CD8-positive, alpha-beta memory T cell (primary cell): ENCODE measurements at regions not wholly inside any gene's neighbourhood (a gene's known extent, or its start where the extent isn't known, plus 50 kb on each side); places are given as distances from the start of the nearest gene placed in this dataset.

Experiments
- CTCF ChIA-PET: fragments of 350-600 bp; sonication (Branson Sonifier 250); formaldehyde crosslinking; loops from one replicate; lab custom pipeline; 2021; ENCODE audit warnings: antibody characterized with exemption; lab: Charles Lee
- POLR2A ChIA-PET: fragments of 350-600 bp; sonication (Branson Sonifier 250); formaldehyde crosslinking; loops from one replicate; lab custom pipeline; 2021; ENCODE audit warnings: antibody characterized with exemption; lab: Charles Lee
- DNase-seq, 5 donors: peaks; one replicate each; pipeline versions ENCODE4 v3.0.0 to v3.0.0-alpha.2; 2020 to 2022; ENCODE audit warnings: mixed read lengths in 1 of 5
- H3K27ac ChIP-seq: one replicate; pipeline ENCODE4 v1.7.0; 2013; ENCODE audit warnings: low read depth, mild to moderate bottlenecking, low read length, moderate library complexity
- H3K27me3 ChIP-seq: 2 replicates; pipeline ENCODE4 v1.7.0; 2013; ENCODE audit warnings: low read length, mild to moderate bottlenecking; ENCODE audit not compliant: insufficient read depth, poor library complexity, severe bottlenecking
- H3K36me3 ChIP-seq: 2 replicates; pipeline ENCODE4 v1.7.0; 2013; ENCODE audit warnings: mild to moderate bottlenecking, low read length, moderate library complexity; ENCODE audit not compliant: insufficient read depth
- H3K4me1 ChIP-seq: 2 replicates; pipeline ENCODE4 v1.7.0; 2013; ENCODE audit warnings: mild to moderate bottlenecking, low read length, moderate library complexity; ENCODE audit not compliant: insufficient read depth
- H3K4me3 ChIP-seq: 2 replicates; pipeline ENCODE4 v1.7.0; 2013; ENCODE audit warnings: mild to moderate bottlenecking, low read length
- H3K9me3 ChIP-seq: 2 replicates; pipeline ENCODE4 v1.7.0; 2013; ENCODE audit warnings: mild to moderate bottlenecking, low read length
- H3K27ac Mint-ChIP-seq, 8 donors: one replicate each; pipeline ENCODE4 v1.8.0; 2020 to 2021; ENCODE audit warnings: mixed read lengths in 8 of 8, mild to moderate bottlenecking in 6 of 8, inconsistent platforms in 3 of 8, moderate library complexity in 3 of 8
- H3K27me3 Mint-ChIP-seq, 2 donors: one replicate each; pipeline ENCODE4 v1.8.0; 2020 to 2021; ENCODE audit warnings: mixed read lengths in 2 of 2, mild to moderate bottlenecking in 1 of 2, moderate library complexity in 1 of 2
- H3K36me3 Mint-ChIP-seq, 3 donors: one replicate each; pipeline ENCODE4 v1.8.0; 2020 to 2021; ENCODE audit warnings: mixed read lengths in 3 of 3, inconsistent platforms in 1 of 3, mild to moderate bottlenecking in 1 of 3
- H3K4me1 Mint-ChIP-seq, 3 donors: one replicate each; pipeline ENCODE4 v1.8.0; 2020 to 2021; ENCODE audit warnings: mixed read lengths in 3 of 3, inconsistent platforms in 1 of 3, mild to moderate bottlenecking in 1 of 3
- H3K4me3 Mint-ChIP-seq, 7 donors: one replicate each; pipeline ENCODE4 v1.8.0; 2020 to 2021; ENCODE audit warnings: mixed read lengths in 7 of 7, mild to moderate bottlenecking in 6 of 7, moderate library complexity in 4 of 7, inconsistent platforms in 2 of 7
- H3K9me3 Mint-ChIP-seq, 5 donors: one replicate each; pipeline ENCODE4 v1.8.0; 2020 to 2022; ENCODE audit warnings: mixed read lengths in 5 of 5, mild to moderate bottlenecking in 3 of 5, moderate library complexity in 2 of 5, inconsistent platforms in 1 of 5

- DNase-seq: no peak
- Mint-ChIP-seq H3K9me3 (peaks cover 5 to 7% (median 6%) of the 10 kb centered on the region in 5 donors), H3K4me3 (no peak overlapping the region), H3K27ac (peak overlapping the region in 1 of 8 donors; percentile 56), H3K27me3 (peaks cover 19 to 24% of the 10 kb centered on the region in 2 donors), H3K36me3 (no peaks in the 10 kb centered on the region), H3K4me1 (no peaks in the 10 kb centered on the region)
- H3K4me1 ChIP-seq: no peaks in the 10 kb centered on the region
- no peaks in the 10 kb centered on the region for H3K27me3 ChIP-seq
- H3K36me3 ChIP-seq: no peaks in the 10 kb centered on the region
- POLR2A ChIA-PET: no interaction called here
- H3K4me3 ChIP-seq: no peak overlapping the region
- H3K9me3 ChIP-seq: no peaks in the 10 kb centered on the region
- H3K27ac ChIP-seq: no peak overlapping the region
- CTCF ChIA-PET: no interaction called here
Measured at GRCh38 chr15:55126111-55126510, 70.6 kb downstream of the RSL24D1 start.

GRCh38 chr15:55124616-55125015 lies 72.1 kb downstream of the RSL24D1 start:
- no peak for DNase-seq
- Mint-ChIP-seq H3K4me1 (no peaks in the 10 kb centered on the region), H3K9me3 (no peaks in the 10 kb centered on the region), H3K27me3 (peaks cover 5 to 17% of the 10 kb centered on the region in 2 donors), H3K27ac (no peak overlapping the region), H3K4me3 (no peak overlapping the region), H3K36me3 (no peaks in the 10 kb centered on the region)
- Histone ChIP-seq H3K4me3 (no peak overlapping the region), H3K27me3 (no peaks in the 10 kb centered on the region), H3K36me3 (no peaks in the 10 kb centered on the region), H3K9me3 (no peaks in the 10 kb centered on the region), H3K27ac (no peak overlapping the region), H3K4me1 (no peaks in the 10 kb centered on the region)
- CTCF ChIA-PET: no interaction called here
- POLR2A ChIA-PET: no interaction called here

GRCh38 chr15:55118344-55118870 lies 78.3 kb downstream of the RSL24D1 start:
- CTCF ChIA-PET: no interaction called here
- no peaks in the 10 kb centered on the region for H3K27me3 ChIP-seq
- H3K36me3 ChIP-seq: no peaks in the 10 kb centered on the region
- Mint-ChIP-seq H3K4me1 (no peaks in the 10 kb centered on the region), H3K27ac (no peak overlapping the region), H3K27me3 (peaks cover 2 to 5% of the 10 kb centered on the region in 2 donors), H3K36me3 (no peaks in the 10 kb centered on the region), H3K9me3 (peaks cover 0 to 2% (median 0%) of the 10 kb centered on the region in 5 donors), H3K4me3 (no peak overlapping the region)
- H3K9me3 ChIP-seq: no peaks in the 10 kb centered on the region
- H3K27ac ChIP-seq: no peak overlapping the region
- no peak for DNase-seq
- no peak overlapping the region for H3K4me3 ChIP-seq
- H3K4me1 ChIP-seq: no peaks in the 10 kb centered on the region
- POLR2A ChIA-PET: no interaction called here

GRCh38 chr15:55116636-55117035 lies 80.1 kb downstream of the RSL24D1 start:
- no peaks in the 10 kb centered on the region for H3K36me3 ChIP-seq
- H3K4me1 ChIP-seq: no peaks in the 10 kb centered on the region
- H3K4me1 Mint-ChIP-seq: no peaks in the 10 kb centered on the region
- H3K9me3 Mint-ChIP-seq: peaks cover 0 to 2% (median 0%) of the 10 kb centered on the region in 5 donors
- H3K4me3 Mint-ChIP-seq: no peak overlapping the region
- H3K4me3 ChIP-seq: no peak overlapping the region
- no peak overlapping the region for H3K27ac ChIP-seq
- POLR2A ChIA-PET: no interaction called here
- no peaks in the 10 kb centered on the region for H3K9me3 ChIP-seq
- H3K27me3 ChIP-seq: no peaks in the 10 kb centered on the region
- no peak overlapping the region for H3K27ac Mint-ChIP-seq
- no peaks in the 10 kb centered on the region for H3K36me3 Mint-ChIP-seq
- CTCF ChIA-PET: no interaction called here
- peaks cover 2 to 5% of the 10 kb centered on the region in 2 donors for H3K27me3 Mint-ChIP-seq
- DNase-seq: no peak

GRCh38 chr15:55113736-55114135 lies 83.0 kb downstream of the RSL24D1 start:
- Mint-ChIP-seq H3K9me3 (peaks cover 0 to 2% (median 0%) of the 10 kb centered on the region in 5 donors), H3K4me3 (no peak overlapping the region), H3K36me3 (no peaks in the 10 kb centered on the region), H3K27ac (no peak overlapping the region), H3K27me3 (peaks cover 3 to 14% of the 10 kb centered on the region in 2 donors), H3K4me1 (no peaks in the 10 kb centered on the region)
- no peaks in the 10 kb centered on the region for H3K27me3 ChIP-seq
- no peak for DNase-seq
- no peak overlapping the region for H3K4me3 ChIP-seq
- H3K27ac ChIP-seq: no peak overlapping the region
- no peaks in the 10 kb centered on the region for H3K36me3 ChIP-seq
- ChIA-PET CTCF (no interaction called here), POLR2A (no interaction called here)
- H3K9me3 ChIP-seq: no peaks in the 10 kb centered on the region
- H3K4me1 ChIP-seq: no peaks in the 10 kb centered on the region

- Mint-ChIP-seq H3K27ac (no peak overlapping the region), H3K4me1 (no peaks in the 10 kb centered on the region), H3K4me3 (no peak overlapping the region), H3K9me3 (peaks cover 0 to 2% (median 0%) of the 10 kb centered on the region in 5 donors), H3K36me3 (no peaks in the 10 kb centered on the region), H3K27me3 (peaks cover 3 to 18% of the 10 kb centered on the region in 2 donors)
- ChIA-PET CTCF (no interaction called here), POLR2A (no interaction called here)
- H3K4me1 ChIP-seq: no peaks in the 10 kb centered on the region
- no peaks in the 10 kb centered on the region for H3K9me3 ChIP-seq
- no peaks in the 10 kb centered on the region for H3K27me3 ChIP-seq
- no peak overlapping the region for H3K27ac ChIP-seq
- DNase-seq: no peak
- H3K4me3 ChIP-seq: no peak overlapping the region
- no peaks in the 10 kb centered on the region for H3K36me3 ChIP-seq
Measured at GRCh38 chr15:55112706-55113105, 84.0 kb downstream of the RSL24D1 start.

GRCh38 chr15:55110446-55110845 lies 86.3 kb downstream of the RSL24D1 start:
- ChIA-PET POLR2A (no interaction called here), CTCF (no interaction called here)
- Mint-ChIP-seq H3K27me3 (peaks cover 3 to 18% of the 10 kb centered on the region in 2 donors), H3K36me3 (no peaks in the 10 kb centered on the region), H3K4me3 (no peak overlapping the region), H3K4me1 (no peaks in the 10 kb centered on the region), H3K9me3 (peaks cover 0 to 3% (median 1%) of the 10 kb centered on the region in 5 donors), H3K27ac (no peak overlapping the region)
- Histone ChIP-seq H3K27ac (no peak overlapping the region), H3K27me3 (no peaks in the 10 kb centered on the region), H3K4me1 (no peaks in the 10 kb centered on the region), H3K9me3 (no peaks in the 10 kb centered on the region), H3K4me3 (no peak overlapping the region), H3K36me3 (no peaks in the 10 kb centered on the region)
- no peak for DNase-seq

- ChIA-PET POLR2A (no interaction called here), CTCF (interaction anchor here (1.0 to 1.7 kb wide), 2 partner anchors 14 to 20 kb away, joined by 3 to 4 read pairs; no protein-coding TSS in a partner anchor)
- Histone ChIP-seq H3K4me1 (no peaks in the 10 kb centered on the region), H3K4me3 (no peak overlapping the region), H3K27me3 (no peaks in the 10 kb centered on the region), H3K9me3 (no peaks in the 10 kb centered on the region), H3K27ac (no peak overlapping the region), H3K36me3 (no peaks in the 10 kb centered on the region)
- Mint-ChIP-seq H3K36me3 (no peaks in the 10 kb centered on the region), H3K27me3 (peaks cover 8 to 14% of the 10 kb centered on the region in 2 donors), H3K4me3 (no peak overlapping the region), H3K27ac (peak overlapping the region in 1 of 8 donors; percentile 27), H3K4me1 (no peaks in the 10 kb centered on the region), H3K9me3 (peaks cover 0 to 3% (median 1%) of the 10 kb centered on the region in 5 donors)
- peak in 4 of 5 donors; percentile 3 to 50 (median 10) for DNase-seq
Measured at GRCh38 chr15:55108858-55109518, 87.8 kb downstream of the RSL24D1 start.
